ENCODE measurements at regions not wholly inside any gene's neighbourhood (a gene's known extent, or its start where the extent isn't known, plus 50 kb on each side); places are given as distances from the start of the nearest gene placed in this dataset.

- no peaks in the 10 kb centered on the region for H3K36me3 ChIP-seq (ENCODE audit: control insufficient read depth in 4 of 4, insufficient read depth in 3 of 4, low read depth in 1 of 4, low read length in 3 of 4)
- peaks cover 0 to 2% (median 0%) of the 10 kb centered on the region in 4 donors for H3K27me3 ChIP-seq (ENCODE audit: control insufficient read depth in 4 of 4, insufficient read depth in 4 of 4, low read length in 3 of 4)
- no peaks in the 10 kb centered on the region for H3K4me1 ChIP-seq (ENCODE audit: control insufficient read depth in 4 of 4, insufficient read depth in 4 of 4, low read length in 3 of 4)
- DNase-seq (ENCODE audit: low spot score), result no peak
- no peaks in the 10 kb centered on the region for H3K9me3 ChIP-seq (ENCODE audit: control insufficient read depth in 4 of 4, low read length in 3 of 4)
- no peak overlapping the region for H3K9ac ChIP-seq (ENCODE audit: low read depth in 1 of 2, low read length in 2 of 2)
- 60% methylated on average over 5 of the region's 5 CpGs for WGBS
- H3K27ac ChIP-seq (ENCODE audit: low read depth in 1 of 2, low read length in 2 of 2), result no peak overlapping the region
- H3K4me3 ChIP-seq (ENCODE audit: low read depth in 1 of 3, low read length in 3 of 3), result no peak overlapping the region
- TF ChIP-seq YY1 (IDR thresholded peaks at IDR 0.05) (no peak), RAD21 (IDR thresholded peaks at IDR 0.05) (no peak), RXRA (IDR thresholded peaks at IDR 0.05) (no peak), SP1 (IDR thresholded peaks at IDR 0.05) (no peak), JUND (IDR thresholded peaks at IDR 0.05) (no peak), ZBTB33 (IDR thresholded peaks at IDR 0.05) (no peak), FOXA2 (IDR thresholded peaks at IDR 0.05) (no peak), MAX (IDR thresholded peaks at IDR 0.05) (no peak), HNF4G (IDR thresholded peaks at IDR 0.05) (no peak), TAF1 (conservative IDR thresholded peaks at IDR 0.05) (no peak), FOXA1 (IDR thresholded peaks at IDR 0.05) (no peak), NR2F2 (IDR thresholded peaks at IDR 0.05) (no peak), EGR1 (IDR thresholded peaks at IDR 0.05; ENCODE audit: low read depth in 2 of 2) (no peak), HNF4A (conservative IDR thresholded peaks at IDR 0.05) (no peak), ATF3 (IDR thresholded peaks at IDR 0.05) (no peak), CTCF (IDR thresholded peaks at IDR 0.05; ENCODE audit: low read depth, low read length, missing input control) (no peak), REST (IDR thresholded peaks at IDR 0.05) (no peak), GABPA (IDR thresholded peaks at IDR 0.05 in 1 of 2, conservative IDR thresholded peaks at IDR 0.05 in 1 of 2) (no peak)
Observed at GRCh38 chr13:54511366-54511765, 1482.8 kb downstream of the OLFM4 start.
